SK-N-MC (cell line): ENCODE measurements at regions not wholly inside any gene's neighbourhood (a gene's known extent, or its start where the extent isn't known, plus 50 kb on each side); places are given as distances from the start of the nearest gene placed in this dataset.

Experiments
- EZH2 ChIP-seq: fragments of 200-600 bp; sonication (generic); IDR thresholded peaks from one replicate; pipeline ENCODE4 v1.6.1; 2017; ENCODE audit warnings: antibody characterized with exemption
- POLR2AphosphoS5 ChIP-seq: IDR thresholded peaks from 2 replicates; pipeline ENCODE4 v1.6.1; 2012; ENCODE audit warnings: mild to moderate bottlenecking, low read depth, low read length, borderline replicate concordance

GRCh38 chr3:165638034-165638433 lies 199.2 kb downstream of the BCHE start:
- TF ChIP-seq POLR2AphosphoS5 (no peak), EZH2 (no peak)
